ENCODE measurements at regions not wholly inside any gene's neighbourhood (a gene's known extent, or its start where the extent isn't known, plus 50 kb on each side); places are given as distances from the start of the nearest gene placed in this dataset.

GRCh38 chr2:223218587-223219178 is 166.7 kb downstream of the KCNE4 start:
- Histone ChIP-seq H3K9me3 (no peaks in the 10 kb centered on the region), H3K4me1 (no peaks in the 10 kb centered on the region), H3K27me3 (no peaks in the 10 kb centered on the region), H3K36me3 (no peaks in the 10 kb centered on the region), H3K27ac (no peak overlapping the region), H3K4me3 (no peak overlapping the region)
- TF ChIP-seq POLR2A (IDR thresholded peaks at IDR 0.05) = no peak
- TF ChIP-seq CTCF (IDR thresholded peaks at IDR 0.05 in 4 of 5, conservative IDR thresholded peaks at IDR 0.05 in 1 of 5) = no peak
- intact Hi-C loops (cut with DNase I; ENCODE audit: low total_unique reads) (no loop called here), in situ Hi-C loops (cut with MboI; ENCODE audit: low sequenced_read_pairs in 4 of 4) (no loop called here)
- DNase-seq (no peak), ATAC-seq (no peak)

- Histone ChIP-seq H3K27ac (no peak overlapping the region), H3K9me3 (no peaks in the 10 kb centered on the region), H3K36me3 (no peaks in the 10 kb centered on the region), H3K4me3 (no peak overlapping the region), H3K4me1 (no peaks in the 10 kb centered on the region), H3K27me3 (no peaks in the 10 kb centered on the region)
- intact Hi-C loops (cut with DNase I; ENCODE audit: low total_unique reads) = no loop called here
- TF ChIP-seq POLR2A (IDR thresholded peaks at IDR 0.05) = no peak
- TF ChIP-seq CTCF (IDR thresholded peaks at IDR 0.05 in 4 of 5, conservative IDR thresholded peaks at IDR 0.05 in 1 of 5) = no peak
- no peak for ATAC-seq
- in situ Hi-C loops (cut with MboI; ENCODE audit: low sequenced_read_pairs in 4 of 4) = no loop called here
- DNase-seq = no peak
Observed at GRCh38 chr2:223219872-223220657, 168.1 kb downstream of the KCNE4 start.

- TF ChIP-seq POLR2A (IDR thresholded peaks at IDR 0.05) = no peak
- TF ChIP-seq CTCF (IDR thresholded peaks at IDR 0.05 in 4 of 5, conservative IDR thresholded peaks at IDR 0.05 in 1 of 5) = no peak
- ATAC-seq = no peak
- H3K9me3 ChIP-seq = no peaks in the 10 kb centered on the region
- DNase-seq = no peak
- H3K4me3 ChIP-seq = no peak overlapping the region
- intact Hi-C loops (cut with DNase I; ENCODE audit: low total_unique reads) (no loop called here), in situ Hi-C loops (cut with MboI; ENCODE audit: low sequenced_read_pairs in 4 of 4) (no loop called here)
- H3K36me3 ChIP-seq = no peaks in the 10 kb centered on the region
- H3K27ac ChIP-seq = no peak overlapping the region
- no peaks in the 10 kb centered on the region for H3K27me3 ChIP-seq
- H3K4me1 ChIP-seq = no peaks in the 10 kb centered on the region
Observed at GRCh38 chr2:223220658-223220925, 168.6 kb downstream of the KCNE4 start.

GRCh38 chr2:223221139-223221835 is 169.3 kb downstream of the KCNE4 start:
- H3K27me3 ChIP-seq = no peaks in the 10 kb centered on the region
- H3K4me3 ChIP-seq = no peak overlapping the region
- TF ChIP-seq POLR2A (IDR thresholded peaks at IDR 0.05) (no peak), CTCF (IDR thresholded peaks at IDR 0.05 in 4 of 5, conservative IDR thresholded peaks at IDR 0.05 in 1 of 5) (no peak)
- ATAC-seq (no peak), DNase-seq (no peak)
- H3K36me3 ChIP-seq = no peaks in the 10 kb centered on the region
- intact Hi-C loops (cut with DNase I; ENCODE audit: low total_unique reads) = no loop called here
- no peaks in the 10 kb centered on the region for H3K4me1 ChIP-seq
- H3K9me3 ChIP-seq = no peaks in the 10 kb centered on the region
- H3K27ac ChIP-seq = no peak overlapping the region
- in situ Hi-C loops (cut with MboI; ENCODE audit: low sequenced_read_pairs in 4 of 4) = no loop called here

Measured in gastrocnemius medialis (tissue), 4 donors.